ENCODE measurements at regions not wholly inside any gene's neighbourhood (a gene's known extent, or its start where the extent isn't known, plus 50 kb on each side); places are given as distances from the start of the nearest gene placed in this dataset.

DNA sequence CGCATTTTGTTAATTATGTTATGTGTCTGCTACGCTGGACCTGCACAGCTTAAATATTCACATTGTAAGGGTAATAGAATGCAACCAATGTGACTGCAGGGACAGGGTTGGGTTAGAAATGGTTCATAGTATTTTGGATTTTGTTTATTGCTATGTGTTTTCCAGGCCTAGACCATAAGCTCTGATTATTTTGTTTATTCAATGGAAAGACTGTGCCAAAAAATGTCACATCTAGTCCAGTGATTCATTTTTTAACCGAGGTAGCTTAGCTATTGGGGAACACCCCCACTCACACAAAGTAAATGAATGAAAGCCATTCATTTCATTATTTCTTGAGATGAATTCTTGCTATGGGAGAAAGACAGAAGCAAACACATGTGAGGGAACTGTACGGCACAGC lies 516.5 kb upstream of the ANKRD30A start:
- TF ChIP-seq, protein P1, sequence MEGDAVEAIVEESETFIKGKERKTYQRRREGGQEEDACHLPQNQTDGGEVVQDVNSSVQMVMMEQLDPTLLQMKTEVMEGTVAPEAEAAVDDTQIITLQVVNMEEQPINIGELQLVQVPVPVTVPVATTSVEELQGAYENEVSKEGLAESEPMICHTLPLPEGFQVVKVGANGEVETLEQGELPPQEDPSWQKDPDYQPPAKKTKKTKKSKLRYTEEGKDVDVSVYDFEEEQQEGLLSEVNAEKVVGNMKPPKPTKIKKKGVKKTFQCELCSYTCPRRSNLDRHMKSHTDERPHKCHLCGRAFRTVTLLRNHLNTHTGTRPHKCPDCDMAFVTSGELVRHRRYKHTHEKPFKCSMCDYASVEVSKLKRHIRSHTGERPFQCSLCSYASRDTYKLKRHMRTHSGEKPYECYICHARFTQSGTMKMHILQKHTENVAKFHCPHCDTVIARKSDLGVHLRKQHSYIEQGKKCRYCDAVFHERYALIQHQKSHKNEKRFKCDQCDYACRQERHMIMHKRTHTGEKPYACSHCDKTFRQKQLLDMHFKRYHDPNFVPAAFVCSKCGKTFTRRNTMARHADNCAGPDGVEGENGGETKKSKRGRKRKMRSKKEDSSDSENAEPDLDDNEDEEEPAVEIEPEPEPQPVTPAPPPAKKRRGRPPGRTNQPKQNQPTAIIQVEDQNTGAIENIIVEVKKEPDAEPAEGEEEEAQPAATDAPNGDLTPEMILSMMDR (conservative IDR thresholded peaks at IDR 0.05 in 1 of 2, IDR thresholded peaks at IDR 0.05 in 1 of 2; ENCODE audit: low read depth in 1 of 2, low read length in 2 of 2), result no peak
- no peak for TF ChIP-seq EZH2 (IDR thresholded peaks at IDR 0.05; ENCODE audit: low read length, missing control alignments)

Measured in fibroblast of lung (primary cell).